Daoy (cell line): ENCODE measurements at regions not wholly inside any gene's neighbourhood (a gene's known extent, or its start where the extent isn't known, plus 50 kb on each side); places are given as distances from the start of the nearest gene placed in this dataset.
A peak's percentile ranks its signal among the peaks of the same experiment; 100 is the strongest.

Experiments used
- DNase-seq: peaks from one replicate; pipeline ENCODE4 v3.0.0-alpha.2; 2015; ENCODE audit warnings: low read depth

GRCh38 chr3:182214416-182214815 is 502.7 kb downstream of the SOX2 start:
- no peak for DNase-seq

GRCh38 chr3:182215881-182216280 is 504.2 kb downstream of the SOX2 start:
- no peak for DNase-seq

- DNase-seq: no peak
Observed at GRCh38 chr3:182216311-182216970, 504.7 kb downstream of the SOX2 start.

- no peak for DNase-seq
Observed at GRCh38 chr3:182220013-182220412, 508.3 kb downstream of the SOX2 start.

- DNase-seq: no peak
Observed at GRCh38 chr3:182220471-182220870, 508.7 kb downstream of the SOX2 start.

GRCh38 chr3:182226995-182227394 is 515.3 kb downstream of the SOX2 start:
- no peak for DNase-seq

- no peak for DNase-seq
Observed at GRCh38 chr3:182233405-182233804, 521.7 kb downstream of the SOX2 start.

GRCh38 chr3:182233957-182234356 is 522.2 kb downstream of the SOX2 start:
- no peak for DNase-seq

GRCh38 chr3:182234881-182235280 is 523.2 kb downstream of the SOX2 start:
- no peak for DNase-seq

- DNase-seq: no peak
Observed at GRCh38 chr3:182235504-182235903, 523.8 kb downstream of the SOX2 start.

GRCh38 chr3:182238126-182238525 is 526.4 kb downstream of the SOX2 start:
- DNase-seq: peak; percentile 38

- no peak for DNase-seq
Observed at GRCh38 chr3:182239316-182239715, 527.6 kb downstream of the SOX2 start.

GRCh38 chr3:182240474-182240873 is 528.7 kb downstream of the SOX2 start:
- DNase-seq: no peak

GRCh38 chr3:182241196-182241765 is 529.6 kb downstream of the SOX2 start:
- no peak for DNase-seq

- peak; percentile 4 for DNase-seq
Observed at GRCh38 chr3:182241766-182242488, 530.2 kb downstream of the SOX2 start.

GRCh38 chr3:182242489-182242942 is 530.8 kb downstream of the SOX2 start:
- DNase-seq: no peak

- DNase-seq: no peak
Observed at GRCh38 chr3:182243625-182244024, 531.9 kb downstream of the SOX2 start.

- no peak for DNase-seq
Observed at GRCh38 chr3:182244222-182244971, 532.7 kb downstream of the SOX2 start.

- no peak for DNase-seq
Observed at GRCh38 chr3:182245059-182245458, 533.3 kb downstream of the SOX2 start.

- DNase-seq: no peak
Observed at GRCh38 chr3:182246870-182247269, 535.1 kb downstream of the SOX2 start.

- peak; percentile 5 for DNase-seq
Observed at GRCh38 chr3:182248349-182248880, 536.7 kb downstream of the SOX2 start.

- no peak for DNase-seq
Observed at GRCh38 chr3:182252802-182253201, 540.5 kb upstream of the ATP11B start.
